Uterus (tissue), 2 donors: ENCODE measurements at regions not wholly inside any gene's neighbourhood (a gene's known extent, or its start where the extent isn't known, plus 50 kb on each side); places are given as distances from the start of the nearest gene placed in this dataset.

Source experiments
- POLR2A ChIP-seq, 2 donors: fragments of 450-650 bp; IDR thresholded peaks; one replicate each; pipeline ENCODE4 v1.6.1; 2016; ENCODE audit warnings: antibody characterized with exemption in 2 of 2, mild to moderate bottlenecking in 1 of 2, moderate library complexity in 1 of 2
- TF ChIP-seq, protein P1 (sequence below), 4 experiments: fragments of 200-600 bp in 2 of 4; fragments of 450-650 bp in 2 of 4; sonication (generic) in 2 of 4; IDR thresholded peaks; one replicate each; pipeline ENCODE4 v1.5.1; 2016 to 2019; ENCODE audit warnings: antibody characterized with exemption in 4 of 4, mild to moderate bottlenecking in 2 of 4, moderate library complexity in 1 of 4

GRCh38 chr13:62473190-62473943, 1057.7 kb upstream of the PCDH20 start:
- no peak for TF ChIP-seq POLR2A (IDR thresholded peaks at IDR 0.05)
- TF ChIP-seq, protein P1, sequence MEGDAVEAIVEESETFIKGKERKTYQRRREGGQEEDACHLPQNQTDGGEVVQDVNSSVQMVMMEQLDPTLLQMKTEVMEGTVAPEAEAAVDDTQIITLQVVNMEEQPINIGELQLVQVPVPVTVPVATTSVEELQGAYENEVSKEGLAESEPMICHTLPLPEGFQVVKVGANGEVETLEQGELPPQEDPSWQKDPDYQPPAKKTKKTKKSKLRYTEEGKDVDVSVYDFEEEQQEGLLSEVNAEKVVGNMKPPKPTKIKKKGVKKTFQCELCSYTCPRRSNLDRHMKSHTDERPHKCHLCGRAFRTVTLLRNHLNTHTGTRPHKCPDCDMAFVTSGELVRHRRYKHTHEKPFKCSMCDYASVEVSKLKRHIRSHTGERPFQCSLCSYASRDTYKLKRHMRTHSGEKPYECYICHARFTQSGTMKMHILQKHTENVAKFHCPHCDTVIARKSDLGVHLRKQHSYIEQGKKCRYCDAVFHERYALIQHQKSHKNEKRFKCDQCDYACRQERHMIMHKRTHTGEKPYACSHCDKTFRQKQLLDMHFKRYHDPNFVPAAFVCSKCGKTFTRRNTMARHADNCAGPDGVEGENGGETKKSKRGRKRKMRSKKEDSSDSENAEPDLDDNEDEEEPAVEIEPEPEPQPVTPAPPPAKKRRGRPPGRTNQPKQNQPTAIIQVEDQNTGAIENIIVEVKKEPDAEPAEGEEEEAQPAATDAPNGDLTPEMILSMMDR (IDR thresholded peaks at IDR 0.05) = no peak
